ENCODE measurements at regions not wholly inside any gene's neighbourhood (a gene's known extent, or its start where the extent isn't known, plus 50 kb on each side); places are given as distances from the start of the nearest gene placed in this dataset.

GRCh38 chr13:104683789-104684188, 1617.6 kb upstream of the SLC10A2 start:
- Histone ChIP-seq H2AK5ac (ENCODE audit: low read depth, low read length) (no peak overlapping the region), H2BK15ac (ENCODE audit: low read depth, low read length) (no peak overlapping the region), H4K20me1 (ENCODE audit: insufficient read depth, low read length) (no peaks in the 10 kb centered on the region), H3K18ac (ENCODE audit: low read depth, low read length) (no peak overlapping the region), H3K14ac (replicated peaks; ENCODE audit: low read depth, low read length) (no peak overlapping the region), H2AFZ (replicated peaks; ENCODE audit: low read length, poor library complexity) (no peak overlapping the region), H2AK9ac (replicated peaks; ENCODE audit: low read depth, low read length, poor library complexity) (no peak overlapping the region), H3K36me3 (ENCODE audit: control insufficient read depth, insufficient read depth, low read length) (no peaks in the 10 kb centered on the region), H3K9ac (ENCODE audit: low read depth, low read length) (no peak overlapping the region), H3K9me3 (ENCODE audit: control insufficient read depth, insufficient read depth, low read length) (no peaks in the 10 kb centered on the region), H3K79me1 (ENCODE audit: low read depth in 1 of 2, low read length in 2 of 2) (no peaks in the 10 kb centered on the region), H3K4me1 (ENCODE audit: control insufficient read depth, insufficient read depth, low read length) (no peaks in the 10 kb centered on the region), H3K27ac (ENCODE audit: insufficient read depth, low read length) (no peak overlapping the region), H3K4me2 (ENCODE audit: low read depth, low read length) (no peak overlapping the region), H3K4me3 (ENCODE audit: insufficient read depth, low read depth, low read length) (no peak overlapping the region), H3K9me1 (ENCODE audit: insufficient read depth, low read length) (no peaks in the 10 kb centered on the region), H3K27me3 (ENCODE audit: control insufficient read depth, insufficient read depth, low read length) (no peaks in the 10 kb centered on the region), H3K23ac (ENCODE audit: low read depth, low read length) (no peak overlapping the region), H4K91ac (ENCODE audit: insufficient read depth, low read depth, low read length) (no peak overlapping the region), H4K8ac (ENCODE audit: low read depth in 2 of 2, low read length in 2 of 2) (no peak overlapping the region), H2BK5ac (ENCODE audit: low read depth, low read length, poor library complexity, severe bottlenecking) (no peak overlapping the region), H3K4ac (ENCODE audit: low read depth, low read length) (no peak overlapping the region), H2BK20ac (ENCODE audit: low read depth, low read length) (no peak overlapping the region), H4K5ac (ENCODE audit: low read depth, low read length) (no peak overlapping the region), H3K56ac (ENCODE audit: extremely low read depth, insufficient read depth, low read length) (no peak overlapping the region), H2BK120ac (ENCODE audit: low read depth, low read length) (no peak overlapping the region)
- TF ChIP-seq CEBPB (IDR thresholded peaks at IDR 0.05; ENCODE audit: low read depth, low read length) = no peak
- no peak for TF ChIP-seq MAFK (IDR thresholded peaks at IDR 0.05; ENCODE audit: low read depth, low read length)
- no peak for TF ChIP-seq CTCF (conservative IDR thresholded peaks at IDR 0.05; ENCODE audit: low read depth, low read length)
- no peak for TF ChIP-seq RCOR1 (IDR thresholded peaks at IDR 0.05; ENCODE audit: insufficient replicate concordance, low read length)
- TF ChIP-seq MXI1 (IDR thresholded peaks at IDR 0.05; ENCODE audit: borderline replicate concordance, low read depth, low read length) = no peak
- TF ChIP-seq USF2 (IDR thresholded peaks at IDR 0.05; ENCODE audit: low read depth, low read length) = no peak
- TF ChIP-seq MAZ (IDR thresholded peaks at IDR 0.05; ENCODE audit: borderline replicate concordance, low read depth, low read length) = no peak
- no peak for TF ChIP-seq BHLHE40 (IDR thresholded peaks at IDR 0.05; ENCODE audit: low read depth, low read length)
- no peak for TF ChIP-seq CHD1 (IDR thresholded peaks at IDR 0.05; ENCODE audit: low read depth, low read length)
- no peak for TF ChIP-seq RAD21 (IDR thresholded peaks at IDR 0.05; ENCODE audit: low read length)
- dilution Hi-C loops (cut with HindIII; ENCODE audit: low sequenced_read_pairs, unreplicated experiment) (no loop called here), intact Hi-C loops (cut with micrococcal nuclease) (no loop called here), in situ Hi-C loops (cut with MboI; ENCODE audit: low sequenced_read_pairs) (no loop called here)
- no TSS peak for BruUV-seq (replicated peaks)
- no peak for DNase-seq
- ChIA-PET POLR2A (ENCODE audit: unreplicated experiment) (no interaction called here), CTCF (no interaction called here)
- no peak for ATAC-seq (ENCODE audit: low read depth)

All from IMR-90 (cell line).